ENCODE measurements at regions not wholly inside any gene's neighbourhood (a gene's known extent, or its start where the extent isn't known, plus 50 kb on each side); places are given as distances from the start of the nearest gene placed in this dataset.
"Not testable (repeated sequence)": the region's sequence is repeated elsewhere in the genome, so short reads cannot be mapped to it uniquely, and the experiment has no call there.

GRCh38 chr7:76135263-76135662, 66.4 kb upstream of the SRRM3 start:
- TF ChIP-seq, protein P1, sequence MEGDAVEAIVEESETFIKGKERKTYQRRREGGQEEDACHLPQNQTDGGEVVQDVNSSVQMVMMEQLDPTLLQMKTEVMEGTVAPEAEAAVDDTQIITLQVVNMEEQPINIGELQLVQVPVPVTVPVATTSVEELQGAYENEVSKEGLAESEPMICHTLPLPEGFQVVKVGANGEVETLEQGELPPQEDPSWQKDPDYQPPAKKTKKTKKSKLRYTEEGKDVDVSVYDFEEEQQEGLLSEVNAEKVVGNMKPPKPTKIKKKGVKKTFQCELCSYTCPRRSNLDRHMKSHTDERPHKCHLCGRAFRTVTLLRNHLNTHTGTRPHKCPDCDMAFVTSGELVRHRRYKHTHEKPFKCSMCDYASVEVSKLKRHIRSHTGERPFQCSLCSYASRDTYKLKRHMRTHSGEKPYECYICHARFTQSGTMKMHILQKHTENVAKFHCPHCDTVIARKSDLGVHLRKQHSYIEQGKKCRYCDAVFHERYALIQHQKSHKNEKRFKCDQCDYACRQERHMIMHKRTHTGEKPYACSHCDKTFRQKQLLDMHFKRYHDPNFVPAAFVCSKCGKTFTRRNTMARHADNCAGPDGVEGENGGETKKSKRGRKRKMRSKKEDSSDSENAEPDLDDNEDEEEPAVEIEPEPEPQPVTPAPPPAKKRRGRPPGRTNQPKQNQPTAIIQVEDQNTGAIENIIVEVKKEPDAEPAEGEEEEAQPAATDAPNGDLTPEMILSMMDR (IDR thresholded peaks at IDR 0.05) = not testable (repeated sequence)
- not testable (repeated sequence) for TF ChIP-seq POLR2A (IDR thresholded peaks at IDR 0.05)
